Colonic mucosa (tissue), 4 donors: ENCODE measurements at regions not wholly inside any gene's neighbourhood (a gene's known extent, or its start where the extent isn't known, plus 50 kb on each side); places are given as distances from the start of the nearest gene placed in this dataset.

ENCODE experiments used
- DNase-seq: peaks from one replicate; pipeline ENCODE4 v3.0.0-alpha.2; 2020
- H3K27ac ChIP-seq: fragments of 200-600 bp; one replicate; pipeline ENCODE4 v1.8.0; 2021
- H3K27me3 ChIP-seq: fragments of 200-600 bp; one replicate; pipeline ENCODE4 v1.8.0; 2021
- H3K36me3 ChIP-seq: fragments of 200-600 bp; one replicate; pipeline ENCODE4 v1.8.0; 2021
- H3K4me1 ChIP-seq: fragments of 200-600 bp; one replicate; pipeline ENCODE4 v1.8.0; 2021; ENCODE audit warnings: mild to moderate bottlenecking
- H3K4me3 ChIP-seq: fragments of 200-600 bp; one replicate; pipeline ENCODE4 v1.8.0; 2021
- H3K9ac ChIP-seq, 2 donors: one replicate each; pipeline ENCODE4 v1.7.0; 2013; ENCODE audit warnings: control low read depth in 2 of 2, low read depth in 2 of 2, low read length in 2 of 2
- H3K9me3 ChIP-seq: fragments of 200-600 bp; one replicate; pipeline ENCODE4 v1.8.0; 2021
- CTCF ChIP-seq: fragments of 200-600 bp; IDR thresholded peaks from one replicate; pipeline ENCODE4 v1.8.0; 2022; ENCODE audit warnings: antibody characterized with exemption, mild to moderate bottlenecking
- intact Hi-C: fragments of 100-400 bp; cut with DNase I; formaldehyde crosslinking; loops from one replicate; pipeline ENCODE4 v1.14.1; 2022
- donor health status: healthy.
- donor health status: DM: no; HTN: no; CAD: no.
- donor health status: DM: no; HTN: no; CAD: no.

- Histone ChIP-seq H3K9ac (no peak overlapping the region), H3K27ac (no peak overlapping the region), H3K4me1 (no peaks in the 10 kb centered on the region), H3K9me3 (no peaks in the 10 kb centered on the region), H3K27me3 (no peaks in the 10 kb centered on the region), H3K36me3 (no peaks in the 10 kb centered on the region), H3K4me3 (no peak overlapping the region)
- intact Hi-C loops: no loop called here
- TF ChIP-seq CTCF: no peak
- no peak for DNase-seq
These were observed 124.6 kb upstream of the GBE1 start for GRCh38 chr3:81886081-81886480.

GRCh38 chr3:81884791-81885190 lies 123.3 kb upstream of the GBE1 start:
- intact Hi-C loops: no loop called here
- no peak overlapping the region for H3K4me3 ChIP-seq
- no peaks in the 10 kb centered on the region for H3K4me1 ChIP-seq
- no peaks in the 10 kb centered on the region for H3K9me3 ChIP-seq
- DNase-seq: no peak
- TF ChIP-seq CTCF: no peak
- no peak overlapping the region for H3K27ac ChIP-seq
- H3K27me3 ChIP-seq: no peaks in the 10 kb centered on the region
- no peak overlapping the region for H3K9ac ChIP-seq
- no peaks in the 10 kb centered on the region for H3K36me3 ChIP-seq

- H3K27ac ChIP-seq: no peak overlapping the region
- no peaks in the 10 kb centered on the region for H3K9me3 ChIP-seq
- no peaks in the 10 kb centered on the region for H3K36me3 ChIP-seq
- no peak for TF ChIP-seq CTCF
- H3K9ac ChIP-seq: no peak overlapping the region
- H3K4me1 ChIP-seq: no peaks in the 10 kb centered on the region
- no peak overlapping the region for H3K4me3 ChIP-seq
- intact Hi-C loops: no loop called here
- no peaks in the 10 kb centered on the region for H3K27me3 ChIP-seq
- no peak for DNase-seq
These were observed 115.4 kb upstream of the GBE1 start for GRCh38 chr3:81876826-81877225.

- Histone ChIP-seq H3K9me3 (no peaks in the 10 kb centered on the region), H3K9ac (no peak overlapping the region), H3K27me3 (no peaks in the 10 kb centered on the region), H3K4me1 (no peaks in the 10 kb centered on the region), H3K36me3 (no peaks in the 10 kb centered on the region), H3K27ac (no peak overlapping the region), H3K4me3 (no peak overlapping the region)
- no peak for DNase-seq
- no peak for TF ChIP-seq CTCF
- intact Hi-C loops: no loop called here
These were observed 113.3 kb upstream of the GBE1 start for GRCh38 chr3:81874738-81875137.

- Histone ChIP-seq H3K9ac (no peak overlapping the region), H3K9me3 (no peaks in the 10 kb centered on the region), H3K27ac (no peak overlapping the region), H3K27me3 (no peaks in the 10 kb centered on the region), H3K4me1 (no peaks in the 10 kb centered on the region), H3K4me3 (no peak overlapping the region), H3K36me3 (no peaks in the 10 kb centered on the region)
- no peak for TF ChIP-seq CTCF
- DNase-seq: no peak
- intact Hi-C loops: no loop called here
These were observed 111.1 kb upstream of the GBE1 start for GRCh38 chr3:81872566-81872965.
